HG03060 (cell line): ENCODE measurements at regions not wholly inside any gene's neighbourhood (a gene's known extent, or its start where the extent isn't known, plus 50 kb on each side); places are given as distances from the start of the nearest gene placed in this dataset.
"Not testable (repeated sequence)": the region's sequence is repeated elsewhere in the genome, so short reads cannot be mapped to it uniquely, and the experiment has no call there.

Experiments
- ATAC-seq: cut with Tn5 transposase; IDR thresholded peaks from one replicate; pipeline ENCODE4 v1.9.1; 2021; ENCODE audit warnings: low read depth, moderate number of reproducible peaks; ENCODE audit not compliant: unreplicated experiment

DNA sequence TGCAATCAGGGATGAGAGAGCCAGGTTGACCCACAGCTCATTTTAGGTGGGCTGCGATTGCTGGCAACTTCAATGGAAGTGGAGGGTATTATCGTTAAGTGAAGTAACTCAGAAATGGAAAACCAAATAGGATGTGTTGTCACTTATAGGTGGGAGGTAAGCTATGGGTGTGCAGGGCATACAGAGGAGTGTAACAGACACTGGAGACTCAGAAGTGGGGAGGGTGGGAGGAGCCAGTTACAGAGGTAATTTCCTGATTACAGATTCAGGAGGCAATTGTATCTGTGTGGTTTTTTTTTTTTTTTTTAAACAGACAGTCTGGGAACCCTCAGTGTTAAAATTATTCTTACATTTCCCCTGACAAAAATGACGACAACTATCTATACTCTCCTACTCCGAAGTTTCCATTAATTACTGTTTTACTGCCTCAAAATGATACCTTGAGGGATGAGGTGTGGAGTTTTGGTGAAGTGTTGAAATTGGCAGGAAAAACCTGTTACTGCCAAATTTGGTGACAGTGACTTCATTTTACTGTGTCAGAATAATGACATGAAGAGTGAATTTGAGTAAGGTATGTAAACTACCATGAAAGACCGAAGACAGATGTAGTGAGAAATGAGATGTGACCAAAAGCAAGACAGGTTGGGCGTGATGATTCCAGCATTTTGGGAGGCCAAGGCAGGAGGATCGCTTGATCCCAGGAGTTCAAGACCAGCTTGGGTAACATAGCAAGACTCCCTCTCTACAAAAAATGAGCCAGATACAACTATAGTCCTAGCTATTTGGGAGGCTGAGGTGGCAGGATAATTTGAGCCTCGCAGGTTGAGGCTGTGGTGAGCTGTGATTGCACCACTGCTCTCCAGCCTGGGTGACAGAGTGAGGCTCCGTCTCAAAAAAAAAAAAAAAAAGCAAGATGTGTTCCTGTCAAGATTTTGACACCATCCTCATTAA, 415.0 kb upstream of the AMELY start:
- ATAC-seq, result no peak

DNA sequence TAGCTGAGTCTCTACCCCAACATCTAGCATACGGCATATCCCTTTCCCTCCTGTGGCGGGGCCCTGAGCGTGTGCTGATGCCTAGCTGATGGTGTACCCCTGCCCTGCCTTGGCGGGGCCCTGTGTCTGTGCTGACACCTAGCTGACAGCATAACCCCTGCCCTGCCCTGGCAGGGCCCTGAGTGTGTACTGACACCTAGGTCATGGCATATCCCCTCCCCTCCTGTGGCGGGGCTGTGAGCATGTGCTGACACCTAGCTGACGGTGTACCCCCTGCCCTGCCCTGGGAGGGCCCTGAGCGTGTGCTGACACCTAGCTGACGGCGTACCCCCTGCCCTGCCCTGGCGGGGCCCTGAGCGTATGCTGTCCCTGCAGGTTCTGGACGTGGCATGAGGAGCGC, 414.0 kb upstream of the AMELY start:
- no peak for ATAC-seq

DNA sequence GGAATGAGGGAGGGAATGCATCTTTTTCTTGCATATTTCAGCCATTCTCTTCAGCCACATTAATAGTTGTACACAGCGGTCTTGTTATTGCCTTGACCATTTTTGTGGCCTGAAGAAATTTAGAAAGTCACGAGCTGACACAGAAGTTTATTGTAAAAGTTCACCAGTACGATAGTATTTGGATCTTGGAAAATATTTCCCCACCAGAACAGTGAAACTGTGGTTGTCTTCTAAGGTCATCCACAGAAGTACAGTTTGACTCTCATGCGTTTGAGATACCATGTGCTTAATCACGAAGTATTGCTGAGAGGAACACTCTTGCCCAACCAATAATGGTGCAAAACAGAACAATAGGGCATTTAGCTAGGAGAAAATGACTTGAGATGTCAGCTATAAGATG, 409.2 kb upstream of the AMELY start:
- no peak for ATAC-seq

DNA sequence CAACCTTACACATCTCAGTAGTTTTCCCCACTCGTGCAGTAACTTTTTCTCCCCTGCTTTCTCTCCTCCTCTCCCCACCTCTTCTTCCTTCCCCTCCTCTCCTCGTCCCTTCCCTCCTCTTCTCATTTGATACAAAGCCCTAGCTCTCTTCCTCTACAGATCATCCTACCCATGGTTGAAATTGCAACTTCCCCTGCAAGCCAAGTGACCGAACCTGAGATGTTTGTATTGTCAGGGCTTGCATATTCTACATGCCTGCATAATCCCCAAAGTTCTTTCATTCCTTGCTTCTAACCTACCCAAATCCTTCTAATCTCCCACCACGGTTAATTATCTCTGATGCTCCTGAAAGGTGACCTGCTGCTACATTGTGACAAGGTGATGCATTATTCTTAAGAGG, 408.6 kb upstream of the AMELY start:
- ATAC-seq, result not testable (repeated sequence)

DNA sequence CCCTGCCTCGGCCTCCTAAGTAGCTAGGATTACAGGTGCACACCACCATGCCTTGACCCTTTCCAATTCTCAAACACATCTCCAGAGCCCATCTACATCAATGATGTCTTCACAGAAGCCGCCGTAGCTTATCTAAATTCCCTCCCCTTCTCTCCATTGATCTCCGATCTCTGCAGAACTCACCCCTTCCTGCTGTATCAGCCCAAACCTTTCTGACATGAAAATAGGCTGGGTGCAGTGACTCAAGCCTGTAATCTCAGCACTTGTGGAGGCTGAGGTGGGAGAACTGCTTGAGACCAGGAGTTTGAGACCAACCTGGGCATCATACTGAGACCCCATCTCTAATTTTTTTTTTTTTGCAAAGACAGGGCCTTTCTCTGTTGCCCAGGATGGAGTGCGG, 406.6 kb upstream of the AMELY start:
- ATAC-seq, result no peak

DNA sequence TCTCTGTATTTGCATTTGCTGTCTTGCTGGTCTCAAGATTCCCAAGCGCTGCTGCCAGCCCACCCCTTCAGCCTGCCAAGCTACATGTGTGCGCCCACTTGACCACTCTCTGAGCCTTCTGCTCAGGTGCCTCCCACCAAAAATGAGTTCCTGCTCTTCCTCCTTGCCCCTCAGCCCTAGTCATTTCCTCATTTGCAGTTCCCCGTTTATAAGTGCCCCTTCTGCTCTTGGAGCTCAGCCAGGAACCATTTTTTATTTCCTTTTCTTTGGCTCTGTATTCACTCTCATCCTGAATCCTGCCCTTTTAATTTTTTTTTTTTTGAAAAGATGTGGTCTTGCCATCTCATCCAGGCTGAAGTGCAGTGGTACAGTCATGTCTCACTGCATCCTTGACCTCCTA, 406.0 kb upstream of the AMELY start:
- no peak for ATAC-seq

DNA sequence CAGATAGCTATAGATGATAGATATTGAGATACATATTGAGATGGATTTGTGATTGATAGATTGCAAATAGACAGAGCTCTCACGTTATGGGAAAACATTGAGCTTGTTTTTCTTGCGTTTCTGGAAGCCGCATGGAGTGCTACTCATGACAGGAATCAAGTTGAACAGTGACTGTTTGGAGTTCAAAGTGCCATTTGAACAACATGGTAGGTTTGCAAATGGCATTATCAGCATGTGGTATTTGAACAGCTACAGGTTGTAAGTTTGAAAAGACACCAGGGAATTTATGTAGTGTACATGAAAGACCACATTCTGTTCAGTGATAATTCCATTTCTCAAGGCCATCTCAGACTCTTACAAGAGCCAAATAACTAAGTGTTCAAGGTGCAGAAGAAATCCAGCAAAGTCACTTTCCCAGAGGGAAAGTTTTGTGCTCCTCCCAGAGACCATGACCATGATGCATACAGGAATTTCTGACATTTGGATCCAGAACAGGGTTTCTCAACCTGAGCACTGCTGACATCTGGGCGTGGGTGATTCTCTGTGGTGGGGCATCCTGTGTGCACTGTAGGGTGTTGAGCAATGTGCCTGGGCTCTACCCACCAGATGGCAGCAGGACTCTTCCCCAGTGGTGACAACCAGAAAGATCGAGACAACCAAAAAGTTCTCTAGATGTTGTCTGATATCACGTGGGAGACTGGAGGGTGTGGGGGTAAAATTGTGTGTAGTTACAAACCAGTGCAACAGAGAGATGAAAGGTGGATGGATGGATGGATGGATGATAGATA, 399.1 kb upstream of the AMELY start:
- ATAC-seq, result no peak

DNA sequence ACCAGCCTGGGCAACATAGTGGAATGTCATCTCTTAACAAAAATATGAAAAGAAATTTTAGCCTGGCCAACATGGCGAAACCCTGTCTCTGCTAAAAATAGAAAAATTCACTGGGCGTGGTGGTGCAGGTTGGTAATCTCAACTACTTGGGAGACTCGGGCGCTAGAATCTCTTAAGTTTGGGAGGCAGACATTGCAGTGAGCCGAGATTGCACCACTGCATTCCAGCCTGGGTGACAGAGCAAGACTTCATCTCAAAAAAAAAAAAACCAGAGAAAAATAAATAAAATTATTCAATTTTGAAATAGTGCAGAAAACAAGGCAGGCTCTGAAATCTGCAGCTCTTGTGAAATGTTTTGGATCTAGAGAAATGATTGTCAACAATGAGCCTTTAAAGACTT, 397.3 kb upstream of the AMELY start:
- ATAC-seq, result no peak

DNA sequence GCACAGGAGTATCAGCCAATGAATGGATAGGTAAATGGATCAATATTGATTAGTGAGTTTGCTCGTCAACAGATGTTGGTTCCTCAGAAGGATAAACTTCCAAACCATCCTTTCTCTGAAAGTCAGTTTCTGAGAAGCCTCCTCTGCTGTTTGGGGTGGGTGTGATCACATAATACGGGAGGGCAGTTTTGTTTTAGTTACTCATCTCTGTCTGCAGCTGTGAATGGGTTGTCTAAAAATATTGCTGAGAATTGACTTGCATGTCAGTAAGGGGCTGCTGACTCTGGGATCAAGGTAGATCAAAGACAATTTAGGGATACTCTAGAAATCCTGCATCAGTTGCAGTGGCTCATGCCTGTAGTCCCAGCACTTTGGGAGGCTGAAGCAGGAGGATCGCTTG, 390.8 kb upstream of the AMELY start:
- ATAC-seq, result no peak

DNA sequence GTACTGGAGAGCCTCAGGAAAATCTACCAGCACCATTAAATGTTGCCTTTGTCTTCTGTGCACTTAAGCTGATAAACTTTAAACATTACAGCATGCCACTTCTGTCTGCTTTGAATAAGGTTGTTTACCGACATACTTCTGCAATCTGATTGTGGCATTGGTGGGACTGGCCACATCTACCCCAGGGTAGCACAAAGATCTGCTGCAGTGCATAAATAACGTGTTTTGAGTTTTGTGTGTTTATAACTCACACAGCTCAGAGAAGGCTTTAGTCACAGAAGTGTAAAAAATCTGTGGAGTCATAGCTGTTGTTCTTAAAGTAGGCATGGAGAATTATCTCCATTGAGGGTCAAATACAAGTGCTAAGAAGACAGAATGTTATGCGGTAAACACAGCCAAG, 388.4 kb upstream of the AMELY start:
- no peak for ATAC-seq

DNA sequence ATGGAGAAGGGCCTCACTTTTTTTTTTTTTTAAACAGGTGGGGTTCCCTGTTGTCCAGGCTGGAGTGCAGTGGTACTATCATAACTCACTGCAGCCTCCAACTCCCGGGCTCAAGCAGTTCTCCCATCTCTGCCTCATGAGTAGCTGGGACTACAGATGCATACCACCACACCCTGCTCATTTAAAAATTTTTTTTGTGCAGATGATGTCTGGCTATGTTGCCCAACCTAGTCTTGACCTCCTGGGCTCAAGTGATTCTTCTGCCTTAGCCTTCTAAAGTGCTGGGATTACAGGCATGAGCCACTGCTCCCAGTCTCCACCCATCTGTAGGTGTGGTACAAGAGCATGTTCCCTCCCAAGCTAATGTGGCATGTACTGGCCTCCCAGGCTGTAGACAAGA, 380.6 kb upstream of the AMELY start:
- ATAC-seq, result no peak

DNA sequence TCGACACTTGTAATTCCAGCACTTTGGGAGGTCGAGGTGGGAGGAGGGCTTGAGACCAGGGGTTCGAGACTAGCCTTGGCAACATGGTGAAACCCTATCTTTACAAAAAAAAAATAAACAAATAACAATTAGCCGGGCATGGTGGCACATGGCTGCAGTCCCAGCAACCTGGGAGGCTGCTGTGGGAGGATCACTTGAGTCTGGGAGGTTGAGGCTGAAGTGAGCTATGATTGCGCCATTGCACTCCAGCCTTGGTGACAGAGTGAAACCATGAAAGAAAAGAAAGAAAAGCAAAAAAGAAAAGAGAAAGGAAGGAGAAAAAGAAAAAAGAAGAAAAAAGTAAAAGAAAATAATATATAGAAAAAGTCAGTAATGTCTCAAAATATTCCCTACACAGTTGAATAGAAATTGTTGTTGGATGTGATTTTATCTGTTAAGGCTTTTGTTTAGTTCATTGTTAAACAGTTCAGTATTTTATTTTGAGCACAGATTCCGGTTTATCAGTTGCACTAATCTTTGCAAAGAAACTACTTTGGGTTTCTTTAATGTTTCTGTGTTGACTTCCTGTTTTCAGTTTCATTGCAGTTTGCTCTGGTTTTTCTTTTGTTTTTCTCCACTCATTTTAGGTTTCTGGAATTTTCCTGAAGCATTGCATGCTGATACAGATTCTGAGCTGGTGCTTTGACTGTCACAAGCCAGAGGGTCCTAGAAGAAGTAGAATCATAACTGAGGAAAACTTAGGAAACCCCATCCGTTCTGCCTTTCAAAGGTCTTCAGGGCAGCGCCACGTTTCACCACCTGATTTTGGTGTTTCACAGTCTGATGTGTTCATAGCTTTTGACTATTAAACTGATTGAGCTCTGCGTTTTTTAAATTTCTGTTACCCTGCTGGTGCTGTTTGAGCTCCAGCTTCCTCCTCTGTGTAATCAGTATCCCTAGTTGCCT, 378.6 kb upstream of the AMELY start:
- ATAC-seq, result no peak

DNA sequence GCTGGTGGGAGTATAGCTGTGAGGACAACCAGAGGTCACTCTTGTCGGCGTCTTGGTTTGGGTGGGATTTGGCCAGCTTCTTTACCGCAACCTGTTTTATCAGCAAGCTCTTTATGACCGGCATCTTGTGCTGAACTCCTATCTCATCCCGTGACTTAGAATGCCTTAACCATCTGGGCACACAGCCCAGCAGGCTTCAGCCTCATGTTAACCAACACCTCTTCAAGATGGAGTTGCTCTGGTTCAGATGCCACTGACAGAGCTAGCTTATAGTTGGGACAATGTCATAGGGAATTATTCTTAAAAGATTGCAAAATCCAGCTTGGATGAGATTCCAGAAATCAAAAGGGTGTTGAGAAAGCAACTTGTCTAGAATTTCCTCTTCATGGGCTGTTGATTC, 377.1 kb upstream of the AMELY start:
- no peak for ATAC-seq

DNA sequence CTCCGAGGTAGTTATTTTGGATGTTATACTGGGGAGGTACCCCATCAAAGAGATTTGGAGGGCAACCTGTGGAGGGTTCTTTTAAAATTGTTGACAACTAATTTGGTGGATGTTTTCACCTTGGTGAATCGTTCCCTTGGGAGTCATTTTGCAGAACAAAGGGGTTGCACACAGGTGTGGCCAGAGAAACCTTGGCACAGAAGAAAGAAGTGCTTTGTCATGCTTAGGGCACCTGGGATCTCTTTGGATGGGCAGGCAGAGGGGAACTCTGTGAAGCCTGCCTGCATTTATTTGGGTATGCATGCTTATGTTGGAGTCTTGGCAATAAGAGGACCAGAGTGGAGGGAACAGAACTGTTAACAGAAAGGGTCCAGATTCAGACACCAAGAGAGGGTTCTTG, 376.4 kb upstream of the AMELY start:
- ATAC-seq, result not testable (repeated sequence)

DNA sequence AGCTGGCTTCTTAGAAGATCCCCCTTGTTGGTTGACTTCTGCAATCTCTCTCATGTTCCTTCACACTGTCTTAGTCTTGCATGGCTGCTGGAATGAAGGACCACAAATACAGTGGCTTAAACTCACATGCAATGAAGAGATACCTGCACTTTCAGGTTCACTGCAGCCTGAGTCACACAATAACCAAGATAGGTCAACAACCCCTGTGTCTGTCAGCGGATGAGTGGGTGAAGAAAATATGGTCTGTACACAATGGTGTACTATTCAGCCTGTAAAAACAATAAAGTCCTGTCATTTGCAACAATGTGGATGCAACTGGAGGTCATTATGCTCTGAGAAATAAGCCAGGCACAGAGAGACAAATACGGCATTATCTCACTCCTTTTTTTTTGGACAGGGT, 373.8 kb upstream of the AMELY start:
- ATAC-seq, result no peak

DNA sequence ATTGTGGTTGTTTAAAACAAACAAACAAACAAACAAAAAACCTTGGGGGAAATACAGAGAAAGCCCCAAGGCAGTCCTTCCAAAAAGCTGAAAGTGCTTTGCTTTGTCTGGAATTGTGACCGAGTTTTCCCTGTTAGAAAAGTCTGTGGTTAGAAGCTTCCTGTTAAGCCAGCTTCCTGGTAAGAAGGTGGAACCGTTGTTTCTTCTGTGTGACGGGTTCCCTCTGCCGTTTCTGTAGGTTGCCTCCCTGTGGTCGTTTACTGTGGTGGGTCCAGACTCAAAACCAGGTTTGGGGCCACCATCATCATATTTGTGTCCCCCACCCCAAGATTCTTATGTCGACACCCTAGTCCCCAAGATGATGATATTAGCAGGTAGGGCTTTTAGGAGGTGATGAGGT, 371.4 kb upstream of the AMELY start:
- ATAC-seq, result no peak

DNA sequence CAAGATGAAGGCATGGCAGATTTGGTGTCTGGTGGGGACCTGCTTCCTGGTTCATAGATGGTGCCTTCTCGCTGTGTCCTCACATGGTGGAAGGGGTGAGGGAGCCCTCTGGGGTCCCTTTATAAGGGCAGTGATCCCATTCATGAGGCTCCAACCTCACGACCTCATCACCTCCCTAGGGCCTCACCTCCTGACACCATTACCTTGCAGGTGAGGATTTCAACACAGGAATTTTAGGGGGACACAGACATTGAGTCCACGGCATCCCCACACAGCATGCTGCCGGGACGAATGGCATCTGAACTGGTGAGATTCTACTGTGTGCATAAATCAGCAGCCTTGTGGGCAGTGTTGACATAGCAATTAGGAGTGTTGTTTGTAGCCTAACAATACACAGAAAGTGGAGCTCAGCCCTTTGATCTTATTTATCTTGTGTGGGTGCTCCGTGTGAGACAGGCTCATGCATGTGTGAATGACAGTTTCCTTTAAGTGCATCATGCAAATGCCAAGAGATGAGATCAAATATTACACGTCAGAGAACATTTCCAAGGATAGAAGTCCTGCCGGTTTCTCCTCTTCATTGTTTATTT, 368.7 kb upstream of the AMELY start:
- not testable (repeated sequence) for ATAC-seq

DNA sequence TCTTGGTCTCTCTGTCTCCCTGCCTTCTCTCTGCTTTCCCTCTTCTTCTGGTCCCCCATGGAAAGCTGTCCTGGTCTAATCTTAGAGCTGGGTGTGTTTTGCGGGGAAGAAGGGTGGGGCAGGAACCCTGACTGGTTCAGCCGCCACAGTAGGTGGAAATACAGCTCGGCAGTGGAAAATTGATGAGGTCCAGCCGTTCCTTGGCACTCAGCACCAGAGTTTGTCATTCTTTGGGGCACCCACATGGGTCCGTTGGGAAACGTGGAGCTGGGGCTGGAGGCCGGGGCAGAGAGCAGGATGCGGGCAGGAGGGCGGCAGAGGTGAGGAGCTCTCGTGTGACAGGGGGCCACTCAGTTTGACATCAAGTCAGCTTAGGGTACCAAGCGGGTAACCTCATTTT, 364.2 kb upstream of the AMELY start:
- ATAC-seq, result no peak

DNA sequence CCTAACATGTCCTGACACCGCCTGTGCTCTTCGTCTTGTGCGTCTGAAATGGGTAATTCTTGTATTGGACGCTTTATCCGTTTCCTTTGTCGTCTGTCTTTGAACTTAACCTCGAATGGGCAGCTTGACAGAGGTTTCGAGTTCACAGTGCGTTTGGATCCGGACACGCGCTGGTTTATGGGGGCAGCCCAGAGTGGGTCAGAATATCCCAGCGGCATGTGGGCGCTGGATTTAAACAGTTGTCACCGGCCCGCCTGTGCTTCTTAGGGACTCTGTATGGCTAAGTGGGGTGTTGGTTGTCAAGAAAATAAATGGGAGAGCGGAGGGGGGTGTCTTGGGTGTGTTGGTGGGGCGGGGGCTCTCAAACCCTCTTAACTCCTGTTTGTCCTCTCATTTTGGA, 363.5 kb upstream of the AMELY start:
- no peak for ATAC-seq

DNA sequence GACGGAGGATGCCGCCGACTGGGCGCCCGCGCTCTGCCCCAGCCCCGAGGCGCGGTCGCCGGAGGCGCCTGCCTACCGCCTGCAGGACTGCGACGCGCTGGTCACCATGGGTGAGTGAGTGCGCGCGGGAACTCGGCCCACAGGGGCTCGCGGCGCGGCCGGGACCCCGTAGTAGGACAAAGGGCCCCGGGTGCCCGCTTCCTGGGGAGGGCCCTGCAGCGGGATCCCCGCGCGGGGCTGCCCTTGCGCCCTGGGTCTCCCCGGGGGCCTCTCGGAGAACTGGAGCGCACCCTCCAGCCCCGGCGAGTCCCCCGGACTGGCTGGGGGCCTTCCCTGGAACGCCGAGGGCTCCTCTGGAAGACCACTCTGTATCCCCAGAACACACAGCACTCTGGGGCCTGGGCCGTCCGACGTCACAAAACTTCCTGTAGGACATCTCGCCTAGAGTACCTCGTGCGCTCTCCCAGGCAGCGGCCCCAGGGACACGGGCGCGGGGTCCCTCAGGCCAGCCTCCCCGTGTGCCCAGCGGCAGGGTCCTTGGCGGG, 362.9 kb upstream of the AMELY start:
- ATAC-seq, result peak; percentile 2
